GM12872 (cell line): ENCODE measurements at regions not wholly inside any gene's neighbourhood (a gene's known extent, or its start where the extent isn't known, plus 50 kb on each side); places are given as distances from the start of the nearest gene placed in this dataset.

Experiments used
- CTCF ChIP-seq: IDR thresholded peaks from 3 replicates; pipeline ENCODE4 v1.5.1; 2011; ENCODE audit warnings: low read depth, mild to moderate bottlenecking, low read length, moderate library complexity; ENCODE audit not compliant: insufficient read depth

DNA sequence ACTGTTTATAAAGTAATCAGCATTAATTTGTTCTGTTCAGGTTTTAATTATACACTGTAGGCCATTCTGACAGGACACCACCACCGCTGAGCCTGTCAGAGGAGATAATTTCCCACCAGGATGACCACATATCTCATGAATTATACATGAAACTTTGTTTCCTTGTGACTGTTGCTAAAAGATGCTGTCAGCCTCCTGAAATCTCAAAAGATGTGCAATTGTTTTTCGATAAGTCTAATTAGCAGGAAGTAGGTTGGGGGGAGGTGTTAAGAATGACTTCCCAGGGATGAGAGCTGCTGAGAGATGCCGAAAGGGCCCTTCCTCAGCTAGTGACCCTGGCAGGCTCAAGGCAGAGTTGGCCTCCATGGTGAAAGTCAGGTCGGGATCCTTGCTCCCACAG lies 485.4 kb downstream of the SOX6 start:
- no peak for TF ChIP-seq CTCF

DNA sequence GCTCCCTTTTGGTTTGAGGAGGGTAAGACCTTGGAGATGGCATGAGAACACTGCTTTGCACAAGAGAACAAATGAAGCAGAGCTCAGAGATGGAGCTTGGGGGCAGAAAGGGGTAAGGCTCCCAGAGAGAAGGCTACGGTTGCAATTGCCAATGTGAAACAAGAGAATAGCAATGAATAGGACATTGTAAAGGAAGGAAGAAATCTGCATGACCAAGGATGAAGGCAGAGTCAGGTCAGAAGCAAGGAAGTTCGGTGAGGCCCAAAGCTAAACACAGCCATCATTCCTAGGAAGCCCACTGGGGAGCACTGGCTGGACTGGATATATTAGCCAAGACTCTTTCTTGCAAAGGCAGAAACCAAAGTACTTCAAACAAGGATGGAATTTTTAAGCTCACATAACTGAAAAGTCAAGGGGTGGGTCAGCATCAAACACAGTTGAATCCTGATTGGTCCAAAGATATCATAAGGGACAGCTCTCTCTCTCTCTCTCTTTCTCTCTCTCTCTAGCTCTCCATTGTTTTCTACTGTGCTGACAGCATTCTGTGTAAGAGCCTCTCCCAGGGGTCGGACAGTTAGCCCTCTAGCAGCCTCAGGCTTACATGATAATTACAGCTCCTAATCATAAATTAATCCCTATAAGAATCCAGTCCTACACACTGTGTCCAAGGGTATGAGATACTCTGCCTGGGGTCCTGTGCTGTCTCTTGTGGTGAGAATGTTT lies 484.3 kb downstream of the SOX6 start:
- TF ChIP-seq CTCF: no peak

DNA sequence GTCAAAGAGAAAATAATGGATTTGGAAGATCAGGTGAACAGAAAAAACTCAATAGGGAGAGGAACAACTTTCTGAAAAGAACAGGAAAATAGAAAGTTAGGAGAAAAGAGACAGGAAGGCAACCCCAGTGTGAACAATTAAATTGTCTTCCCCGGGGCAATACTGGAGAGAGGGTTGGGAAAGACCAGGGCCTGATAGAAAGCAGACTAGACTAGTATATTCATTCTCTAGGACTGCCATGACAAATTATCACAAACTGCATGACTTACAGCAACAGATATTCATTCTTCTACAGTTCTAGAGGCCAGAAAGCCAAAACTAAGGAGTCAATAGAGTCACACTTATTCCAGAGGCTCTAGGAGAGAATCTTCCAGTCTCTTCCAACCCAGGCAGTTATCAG lies 482.8 kb downstream of the SOX6 start:
- no peak for TF ChIP-seq CTCF

GRCh38 chr11:15874704-15875103 lies 481.6 kb downstream of the SOX6 start:
- TF ChIP-seq CTCF: no peak

DNA sequence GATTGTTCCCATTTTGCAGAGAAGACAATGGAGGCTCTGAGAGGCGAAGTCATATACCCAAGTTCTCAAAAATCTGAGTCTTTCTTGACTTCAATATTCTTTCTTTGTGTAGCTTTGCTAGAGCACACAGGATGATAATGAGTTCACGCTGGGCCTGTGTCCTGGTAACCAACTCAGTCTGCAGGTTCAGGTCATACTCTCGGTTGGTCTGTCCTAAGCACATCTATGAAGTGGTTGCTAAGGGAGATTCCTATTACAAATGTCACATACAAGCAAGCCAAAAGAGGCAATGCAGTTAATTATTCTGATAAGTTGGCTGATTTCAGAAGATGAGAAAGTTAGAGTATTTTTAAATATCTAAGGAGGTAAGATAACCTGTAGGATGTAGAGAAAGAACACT lies 481.0 kb downstream of the SOX6 start:
- TF ChIP-seq CTCF: no peak

DNA sequence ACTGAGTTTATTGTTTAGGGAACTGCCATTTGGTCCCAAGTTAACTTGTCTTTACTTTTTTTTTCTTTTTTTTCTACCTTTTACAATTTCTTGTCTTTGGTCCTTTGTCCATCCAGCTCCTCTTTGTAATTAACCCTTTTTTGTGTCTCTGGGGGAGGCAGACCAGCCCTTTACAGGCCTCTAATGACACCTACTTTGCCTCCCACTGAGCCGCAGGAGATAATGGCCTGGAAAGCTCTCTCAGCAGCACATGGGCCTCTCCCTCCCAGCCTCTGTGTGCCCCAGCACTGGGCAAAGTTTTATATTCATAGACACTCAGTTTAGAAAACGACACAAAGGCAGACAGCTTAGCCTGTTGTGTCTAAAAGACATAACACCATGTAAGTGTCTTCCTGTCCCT lies 480.4 kb downstream of the SOX6 start:
- TF ChIP-seq CTCF: no peak

- no peak for TF ChIP-seq CTCF
Observed at GRCh38 chr11:15878756-15879155, 477.6 kb downstream of the SOX6 start.

DNA sequence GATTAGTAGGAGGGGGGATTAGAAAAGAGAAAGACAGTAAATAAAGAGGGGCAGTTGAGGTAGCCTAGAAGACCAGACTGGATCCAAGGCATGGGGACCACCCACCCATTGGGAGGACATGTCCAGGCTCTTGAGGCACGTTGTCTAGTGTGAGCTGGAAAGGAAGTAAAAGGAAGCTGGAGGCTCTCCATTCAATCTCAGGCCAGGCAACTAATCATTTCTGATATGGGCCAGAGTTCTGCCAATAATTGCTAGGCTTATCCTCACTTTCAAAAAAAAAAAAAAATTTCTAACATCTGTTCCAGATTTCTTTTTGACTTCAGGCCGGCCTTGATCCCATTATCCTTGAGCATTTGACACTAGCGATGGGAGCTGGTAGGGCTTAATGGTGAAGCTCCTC lies 476.1 kb downstream of the SOX6 start:
- TF ChIP-seq CTCF: no peak
